ENCODE measurements at regions not wholly inside any gene's neighbourhood (a gene's known extent, or its start where the extent isn't known, plus 50 kb on each side); places are given as distances from the start of the nearest gene placed in this dataset.

GRCh38 chr20:60652615-60653014 is 599.4 kb upstream of the CDH4 start:
- no peak for DNase-seq

- no peak for DNase-seq
These were observed 598.8 kb upstream of the CDH4 start for GRCh38 chr20:60653111-60653845.

DNA sequence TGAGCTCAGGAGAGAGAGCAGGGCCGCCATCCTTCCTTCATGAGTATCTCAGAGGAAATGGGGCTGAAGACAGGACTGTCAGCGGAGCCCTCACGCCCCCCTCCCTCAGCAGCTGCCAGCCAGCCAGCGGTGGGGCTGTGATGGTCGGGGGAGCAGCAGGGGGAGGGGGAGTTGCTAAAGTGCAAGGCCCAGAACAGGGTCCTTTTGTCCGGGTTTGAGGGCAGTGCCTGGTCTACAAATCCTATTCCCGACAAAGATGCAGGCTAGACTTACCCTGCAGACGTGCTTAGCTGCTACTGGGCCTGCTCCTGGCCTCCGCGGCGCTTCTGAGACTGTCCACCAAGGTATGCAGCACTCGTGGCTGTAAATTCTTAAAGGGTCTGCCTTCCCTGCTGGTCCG is 593.4 kb upstream of the CDH4 start:
- DNase-seq = no peak

DNA sequence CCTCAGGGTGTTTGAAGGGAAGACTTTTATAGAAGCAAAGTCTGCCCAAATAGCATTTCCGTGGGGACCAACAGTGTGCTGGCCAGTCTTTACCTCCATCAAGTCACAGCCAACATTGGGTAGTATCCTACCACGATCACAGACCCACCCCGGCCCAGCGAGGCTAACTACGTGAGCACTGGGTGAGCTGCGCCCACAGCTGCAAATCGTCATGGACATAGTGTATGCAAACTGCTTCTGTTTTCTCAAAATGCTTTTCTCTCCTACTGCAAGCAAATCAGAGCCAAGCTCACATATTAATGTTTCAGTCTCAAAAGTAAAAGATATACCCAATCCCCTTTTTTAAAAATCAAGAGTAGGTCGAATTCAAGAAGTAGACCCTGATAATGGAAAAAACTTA is 592.8 kb upstream of the CDH4 start:
- DNase-seq = no peak

DNA sequence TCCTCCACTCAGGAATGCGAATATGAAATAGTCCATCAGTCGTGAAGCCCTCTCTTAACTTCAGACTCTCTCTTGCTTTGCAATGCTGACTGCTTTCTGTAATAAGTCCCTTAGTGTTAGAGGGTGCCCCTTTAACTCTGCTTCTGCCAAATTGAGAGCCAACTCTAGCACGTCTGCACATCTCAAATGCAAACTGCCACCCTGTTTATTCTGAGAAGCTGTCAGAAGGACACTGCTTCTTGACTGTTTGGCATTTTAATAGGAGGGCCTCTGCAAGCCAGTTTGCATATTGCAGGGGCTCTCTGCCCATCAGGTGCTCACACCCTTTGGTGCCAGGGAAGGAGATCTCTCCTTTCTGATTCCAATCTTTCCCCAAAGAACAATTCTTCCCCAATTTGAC is 589.8 kb upstream of the CDH4 start:
- DNase-seq = no peak

GRCh38 chr20:60664106-60664505 is 588.0 kb upstream of the CDH4 start:
- no peak for DNase-seq

GRCh38 chr20:60667641-60668040 is 584.4 kb upstream of the CDH4 start:
- no peak for DNase-seq

DNA sequence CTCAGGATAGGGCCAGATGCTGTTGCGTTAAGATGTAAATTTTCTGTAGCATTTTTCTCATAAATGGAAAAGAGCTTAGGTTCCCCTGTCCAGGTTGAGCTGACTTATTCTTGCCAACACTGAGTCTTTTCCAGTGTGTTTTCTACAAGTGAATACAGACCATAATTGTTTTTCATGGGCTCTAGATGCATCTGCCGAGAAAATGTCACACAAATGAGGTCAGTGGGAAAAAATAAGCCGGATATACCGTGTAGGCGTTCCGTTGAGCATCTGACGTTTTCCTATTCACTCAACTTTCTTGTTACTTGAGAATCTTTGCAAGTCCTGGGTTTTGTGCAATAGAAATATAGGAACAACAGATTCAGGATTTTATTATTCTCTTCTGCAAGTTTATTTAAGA is 582.9 kb upstream of the CDH4 start:
- DNase-seq = no peak

DNA sequence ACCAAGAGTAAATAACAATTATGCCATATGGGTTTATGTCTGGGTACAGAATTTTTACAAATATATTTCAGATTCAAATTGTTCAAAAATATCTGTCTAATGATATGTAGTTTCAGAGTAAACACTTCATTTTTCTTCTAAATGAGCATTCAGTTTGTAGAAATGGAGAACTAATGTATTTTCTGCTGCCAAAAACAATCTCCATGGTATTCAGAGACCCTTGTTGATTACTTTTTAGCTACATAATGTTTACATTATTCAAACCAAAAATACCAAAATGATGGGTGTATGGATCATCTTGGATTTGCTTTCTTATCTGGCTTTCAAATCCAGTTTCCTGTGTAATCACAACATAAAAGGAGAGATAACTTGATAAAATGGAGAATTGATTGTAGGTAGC is 576.0 kb upstream of the CDH4 start:
- no peak for DNase-seq

GRCh38 chr20:60677819-60678218 is 574.2 kb upstream of the CDH4 start:
- no peak for DNase-seq

GRCh38 chr20:60680554-60680953 is 571.5 kb upstream of the CDH4 start:
- DNase-seq = no peak

DNA sequence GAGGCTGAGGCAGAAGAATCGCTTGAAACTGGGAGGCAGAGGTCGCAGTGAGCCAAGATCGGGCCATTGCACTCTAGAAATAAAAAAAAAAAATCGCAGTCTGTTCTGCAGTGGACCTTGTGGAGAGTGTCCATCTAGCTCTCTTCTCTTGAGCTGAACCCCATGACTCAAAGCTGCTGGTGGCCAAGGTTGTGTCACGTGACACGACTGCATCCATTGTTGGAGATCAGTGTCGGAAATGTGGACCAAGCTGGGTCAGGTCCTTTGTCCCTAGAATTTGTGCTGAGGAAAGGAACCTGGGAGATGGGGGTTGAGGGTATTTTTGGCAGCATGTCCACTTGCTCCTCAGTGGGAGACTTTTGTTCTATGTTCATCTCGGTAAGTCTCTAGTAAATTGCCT is 564.8 kb upstream of the CDH4 start:
- DNase-seq = no peak

DNA sequence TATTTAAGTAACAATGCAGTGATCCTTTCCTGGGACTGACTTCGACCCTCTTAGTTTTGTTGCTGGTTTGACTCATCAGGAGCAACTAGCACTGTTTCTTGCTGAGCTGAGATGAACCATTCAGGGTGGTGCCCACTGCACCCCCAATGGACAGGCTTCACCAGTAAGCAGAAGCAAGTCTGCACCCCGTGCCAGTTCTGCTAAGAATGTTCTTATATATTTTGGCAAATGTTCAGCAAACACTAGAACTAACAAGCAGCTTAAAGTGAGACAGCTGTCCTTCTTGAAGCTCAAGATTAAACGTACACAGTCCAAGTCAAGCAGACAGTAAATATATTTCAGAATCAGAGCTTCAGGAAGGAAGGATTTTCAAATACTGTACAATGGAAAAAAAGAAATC is 561.3 kb upstream of the CDH4 start:
- DNase-seq = no peak

- no peak for DNase-seq
These were observed 560.0 kb upstream of the CDH4 start for GRCh38 chr20:60691966-60692615.

DNA sequence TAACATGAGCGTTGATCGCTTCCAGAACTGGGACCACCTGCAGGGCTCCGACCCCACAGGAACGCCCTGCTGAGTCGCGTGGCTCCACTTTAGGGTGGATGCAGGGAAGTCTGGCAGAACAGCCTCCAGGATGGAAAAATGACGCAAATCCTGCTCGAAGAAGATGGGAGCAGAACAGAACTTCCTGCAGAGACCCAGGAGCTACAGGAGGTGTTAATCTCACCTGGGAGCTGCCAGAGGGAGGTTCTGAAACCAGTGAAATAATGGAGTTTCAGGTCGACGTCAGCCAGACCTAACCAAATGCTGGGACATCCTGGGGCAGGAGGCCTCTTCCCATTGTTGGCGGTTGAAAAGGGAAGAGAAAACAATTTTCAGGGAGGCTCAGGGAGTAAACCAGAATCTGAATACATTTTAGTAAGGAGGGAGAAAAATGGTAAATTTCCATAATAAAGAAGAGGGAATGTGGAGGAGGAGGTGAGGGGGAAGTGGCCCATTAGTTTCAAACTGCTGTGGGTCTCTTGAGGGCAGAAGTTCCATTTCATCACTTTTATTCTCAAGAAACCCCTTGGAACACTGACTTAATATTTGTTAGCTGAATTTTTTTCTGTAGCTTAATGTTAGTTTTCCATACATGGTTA is 558.4 kb upstream of the CDH4 start:
- no peak for DNase-seq

DNA sequence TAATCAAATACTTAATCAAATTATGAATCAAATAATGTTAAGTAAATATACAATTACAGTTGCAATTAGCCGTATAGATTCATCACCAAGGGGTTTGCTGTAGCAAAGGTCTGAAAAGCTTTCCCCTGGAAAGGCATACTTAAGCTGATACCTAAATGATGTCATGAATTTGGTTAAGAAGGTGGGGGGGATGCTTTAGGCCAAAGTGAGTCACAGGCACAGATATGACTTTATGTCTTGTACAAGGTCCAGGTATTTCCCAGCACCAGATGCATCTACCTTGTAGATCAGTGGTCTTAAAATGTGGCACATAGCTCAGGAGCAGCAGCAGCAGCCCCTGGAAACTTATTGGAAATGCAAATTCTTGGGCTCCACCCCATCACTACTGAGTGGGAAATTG is 557.3 kb upstream of the CDH4 start:
- DNase-seq = no peak

GRCh38 chr20:60695226-60696000 is 556.6 kb upstream of the CDH4 start:
- peak; percentile 56 for DNase-seq

DNA sequence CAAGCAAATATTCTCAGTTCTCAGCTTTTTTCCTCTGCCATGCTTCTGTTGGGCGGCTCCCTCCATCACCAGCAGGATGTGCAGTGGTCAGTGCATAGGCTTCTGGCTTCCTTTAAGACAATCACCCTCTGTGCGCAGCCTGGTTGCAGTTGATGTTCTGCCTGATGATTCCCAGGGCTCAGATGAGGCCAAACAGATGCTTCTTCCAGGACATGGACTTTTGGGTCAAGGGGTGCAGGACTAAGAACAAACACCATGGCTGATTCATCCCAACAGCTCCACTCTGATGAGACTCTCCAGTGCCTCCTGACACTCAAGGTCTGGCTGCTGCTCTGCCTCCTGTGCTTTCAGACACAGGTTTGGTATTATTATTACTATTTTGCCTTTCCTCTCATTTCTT is 554.8 kb upstream of the CDH4 start:
- no peak for DNase-seq

GRCh38 chr20:60700728-60701127 is 551.3 kb upstream of the CDH4 start:
- DNase-seq = no peak

GRCh38 chr20:60704147-60704546 is 547.9 kb upstream of the CDH4 start:
- DNase-seq = no peak

GRCh38 chr20:60713396-60713795 is 538.7 kb upstream of the CDH4 start:
- no peak for DNase-seq

- DNase-seq = no peak
These were observed 536.9 kb upstream of the CDH4 start for GRCh38 chr20:60715172-60715571.

- peak; percentile 25 for DNase-seq
These were observed 533.1 kb upstream of the CDH4 start for GRCh38 chr20:60718743-60719480.
